GM12874 (cell line): ENCODE measurements at regions not wholly inside any gene's neighbourhood (a gene's known extent, or its start where the extent isn't known, plus 50 kb on each side); places are given as distances from the start of the nearest gene placed in this dataset.

Experiments used
- TF ChIP-seq, protein P1 (sequence below): IDR thresholded peaks from 2 replicates; pipeline ENCODE4 v1.5.1; 2011; ENCODE audit warnings: low read depth, mild to moderate bottlenecking, control low read depth, low read length, moderate library complexity; ENCODE audit not compliant: insufficient read depth

DNA sequence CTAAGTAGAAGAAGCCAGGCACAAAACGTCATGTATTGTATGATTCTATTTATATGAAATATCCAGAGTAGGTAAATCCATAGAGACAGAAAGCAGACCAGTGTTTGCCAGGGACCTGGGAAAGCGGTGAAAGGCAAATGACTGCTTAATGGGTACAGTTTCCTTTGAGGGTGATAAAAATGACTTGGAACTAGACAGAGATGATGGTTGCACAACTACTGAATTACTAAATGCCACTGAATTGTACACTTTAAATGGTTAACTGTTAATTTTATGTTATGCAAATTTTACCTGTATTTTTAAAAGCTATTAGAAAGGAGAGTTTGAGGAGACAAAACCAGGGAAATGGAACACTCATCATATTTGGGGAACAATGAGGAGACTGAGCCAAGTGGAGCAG is 61.8 kb upstream of the USP47 start:
- TF ChIP-seq, protein P1, sequence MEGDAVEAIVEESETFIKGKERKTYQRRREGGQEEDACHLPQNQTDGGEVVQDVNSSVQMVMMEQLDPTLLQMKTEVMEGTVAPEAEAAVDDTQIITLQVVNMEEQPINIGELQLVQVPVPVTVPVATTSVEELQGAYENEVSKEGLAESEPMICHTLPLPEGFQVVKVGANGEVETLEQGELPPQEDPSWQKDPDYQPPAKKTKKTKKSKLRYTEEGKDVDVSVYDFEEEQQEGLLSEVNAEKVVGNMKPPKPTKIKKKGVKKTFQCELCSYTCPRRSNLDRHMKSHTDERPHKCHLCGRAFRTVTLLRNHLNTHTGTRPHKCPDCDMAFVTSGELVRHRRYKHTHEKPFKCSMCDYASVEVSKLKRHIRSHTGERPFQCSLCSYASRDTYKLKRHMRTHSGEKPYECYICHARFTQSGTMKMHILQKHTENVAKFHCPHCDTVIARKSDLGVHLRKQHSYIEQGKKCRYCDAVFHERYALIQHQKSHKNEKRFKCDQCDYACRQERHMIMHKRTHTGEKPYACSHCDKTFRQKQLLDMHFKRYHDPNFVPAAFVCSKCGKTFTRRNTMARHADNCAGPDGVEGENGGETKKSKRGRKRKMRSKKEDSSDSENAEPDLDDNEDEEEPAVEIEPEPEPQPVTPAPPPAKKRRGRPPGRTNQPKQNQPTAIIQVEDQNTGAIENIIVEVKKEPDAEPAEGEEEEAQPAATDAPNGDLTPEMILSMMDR = no peak

DNA sequence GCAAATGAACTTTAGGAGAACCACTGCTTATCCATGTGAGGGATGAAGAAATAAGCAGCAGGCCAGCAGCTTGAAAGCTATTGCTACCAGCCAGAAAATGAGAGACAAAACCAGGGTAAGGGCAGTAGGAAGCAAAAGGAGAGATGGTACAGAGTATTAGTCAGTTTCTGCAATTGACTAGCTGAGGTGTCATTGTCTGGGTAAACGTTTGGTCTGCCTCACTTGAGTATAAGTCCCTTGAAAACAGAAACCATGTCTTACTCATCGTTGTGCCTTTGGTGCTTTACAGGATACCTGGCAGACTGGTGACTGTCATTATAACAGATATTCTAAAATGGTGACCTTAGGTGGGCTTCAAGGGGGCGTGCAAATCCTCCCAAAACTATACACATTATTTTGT is 63.9 kb upstream of the USP47 start:
- TF ChIP-seq, protein P1 = no peak

DNA sequence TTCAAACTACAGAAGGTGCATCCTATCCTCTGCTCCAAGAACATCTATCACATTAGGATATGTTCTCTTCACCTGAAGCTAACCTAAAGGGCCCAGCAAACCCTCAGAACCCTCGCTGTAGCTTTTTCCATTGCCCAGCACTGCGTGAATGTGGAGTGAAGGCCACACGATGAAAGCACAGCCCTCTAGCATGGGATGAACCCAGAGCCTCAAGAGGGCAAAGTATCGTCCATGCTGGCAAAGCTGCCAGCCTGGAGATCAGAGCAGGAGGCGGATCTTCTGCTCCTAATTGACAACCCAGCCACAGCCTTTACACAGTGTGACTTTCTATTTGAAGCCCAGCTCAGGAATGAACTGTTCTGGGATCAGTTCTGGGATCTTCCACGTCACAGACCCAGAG is 65.1 kb upstream of the USP47 start:
- TF ChIP-seq, protein P1 = no peak

DNA sequence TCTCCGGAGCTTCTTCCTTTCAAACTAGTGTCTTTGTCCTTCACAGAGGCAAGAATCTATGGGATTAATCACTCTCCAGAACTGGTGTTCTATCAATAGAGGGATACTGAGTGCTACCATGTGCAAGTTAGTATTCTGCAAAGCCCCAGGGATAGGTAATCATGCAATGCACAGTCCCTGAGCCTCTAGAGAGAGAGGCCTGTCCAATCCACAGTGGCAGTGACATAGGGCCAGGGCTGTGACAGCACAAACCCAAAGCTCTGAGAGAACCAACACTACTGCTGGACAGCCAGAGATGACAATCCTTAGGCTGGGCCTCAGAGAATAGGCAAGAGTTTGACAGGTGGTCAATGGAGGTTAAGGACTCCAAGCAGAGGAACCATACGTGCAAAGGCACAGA is 66.8 kb upstream of the USP47 start:
- TF ChIP-seq, protein P1 = no peak

DNA sequence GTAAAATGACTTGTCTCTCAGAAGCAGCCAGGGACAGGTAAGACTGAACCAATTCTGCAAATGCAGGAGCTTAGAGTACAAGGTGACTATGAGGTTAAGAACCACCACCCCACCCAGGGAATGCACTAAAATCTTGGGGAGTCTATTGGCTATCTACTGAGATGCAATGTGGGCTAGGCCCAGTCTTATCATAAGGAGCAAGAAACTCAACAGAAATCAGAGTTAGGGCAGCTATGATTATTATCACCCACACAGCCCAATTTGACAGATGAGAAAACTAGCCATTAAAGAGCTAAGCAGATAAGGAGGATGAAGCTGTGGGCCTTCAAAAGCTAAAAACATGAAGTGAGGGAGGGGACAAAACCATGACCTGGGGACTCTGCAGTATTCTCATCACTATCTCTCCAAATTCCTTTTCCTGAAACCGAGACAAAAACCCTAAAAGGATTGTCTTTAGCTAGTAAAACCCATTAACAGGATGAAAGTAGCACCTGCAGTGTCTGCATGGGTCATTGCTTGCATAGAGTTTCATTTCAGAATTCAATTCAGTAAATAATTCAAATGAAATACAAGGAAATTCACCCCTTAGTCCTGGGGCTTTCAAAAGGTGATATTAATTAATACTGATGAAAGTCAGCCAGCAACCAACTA is 68.8 kb upstream of the USP47 start:
- TF ChIP-seq, protein P1 = no peak

DNA sequence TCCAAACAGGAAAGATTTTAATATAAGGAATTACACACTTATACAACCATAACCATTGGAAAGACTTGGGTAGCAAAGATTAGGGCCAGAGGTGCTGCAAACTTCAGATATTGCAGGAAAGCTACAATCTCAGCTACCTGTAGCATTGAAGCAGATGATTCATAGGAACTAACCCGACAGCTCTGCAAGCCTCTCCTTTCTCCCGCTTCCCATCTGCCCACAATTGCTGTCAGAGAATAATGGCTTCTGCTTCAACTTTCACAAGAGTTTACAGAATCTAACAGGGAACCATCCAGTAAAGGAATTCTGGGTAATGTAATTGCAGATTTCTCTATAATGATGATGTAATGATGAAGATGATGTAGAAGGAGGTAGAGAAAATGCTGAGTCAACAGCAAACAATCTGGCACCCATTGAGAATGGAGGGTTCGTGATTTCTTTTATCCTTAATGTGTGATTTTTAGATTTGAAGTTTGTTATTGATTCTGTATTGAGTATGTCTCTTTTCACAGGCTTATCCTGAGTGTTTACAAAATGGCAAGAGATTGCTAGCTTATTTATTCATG is 70.8 kb upstream of the USP47 start:
- TF ChIP-seq, protein P1 = no peak

DNA sequence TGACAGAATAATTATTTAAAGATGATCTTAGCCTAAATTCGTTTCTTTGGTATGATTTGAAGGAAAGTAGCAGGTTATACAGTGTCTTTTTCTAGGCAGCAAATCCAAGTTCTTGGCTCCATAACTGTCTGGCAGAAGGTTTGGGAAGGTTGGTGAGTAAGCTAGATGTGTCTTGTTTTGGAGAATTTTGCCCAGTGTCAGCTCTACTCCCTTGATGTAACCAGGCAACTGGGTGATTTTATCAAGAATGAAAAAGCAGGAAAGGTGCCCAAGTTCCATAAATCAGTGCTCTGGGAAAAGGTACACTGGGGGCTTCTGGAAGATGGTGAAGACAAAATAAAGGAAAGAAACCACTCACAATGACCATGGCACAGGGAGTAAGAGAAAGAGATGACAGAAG is 71.5 kb upstream of the USP47 start:
- TF ChIP-seq, protein P1 = no peak
